ENCODE measurements at regions not wholly inside any gene's neighbourhood (a gene's known extent, or its start where the extent isn't known, plus 50 kb on each side); places are given as distances from the start of the nearest gene placed in this dataset.

GRCh38 chr16:22424161-22424937 lies 49.9 kb upstream of the CDR2 start:
- Histone ChIP-seq H3K4me1 (ENCODE audit: insufficient read depth, low read length) (no peaks in the 10 kb centered on the region), H3K27me3 (ENCODE audit: control insufficient read depth in 1 of 2, insufficient read depth in 2 of 2, low read length in 2 of 2) (no peaks in the 10 kb centered on the region), H3K27ac (ENCODE audit: extremely low read length, insufficient read depth, low read length) (no peak overlapping the region), H3K9ac (ENCODE audit: insufficient read depth, low read depth, low read length) (no peak overlapping the region), H3K4me3 (replicated peaks in 1 of 3; ENCODE audit: insufficient read depth in 1 of 3, low read depth in 2 of 3, low read length in 3 of 3) (no peak overlapping the region), H3K79me2 (ENCODE audit: insufficient read depth, low read length) (no peaks in the 10 kb centered on the region), H4K20me1 (ENCODE audit: insufficient read depth, low read length) (no peaks in the 10 kb centered on the region), H3K4me2 (ENCODE audit: low read depth, low read length) (no peak overlapping the region), H3K36me3 (replicated peaks in 1 of 2; ENCODE audit: control insufficient read depth in 1 of 2, insufficient read depth in 2 of 2, low read length in 2 of 2) (peaks cover 32 to 44% of the 10 kb centered on the region in 2 experiments), H2AFZ (ENCODE audit: low read length) (no peak overlapping the region), H3K9me3 (ENCODE audit: low read length) (no peaks in the 10 kb centered on the region)
- DNase-seq (ENCODE audit: low spot score), result no peak
- in situ Hi-C loops (cut with HindIII; ENCODE audit: extremely low pct_ligation_motif_present, low pct_unique_long_range_greater_than_20kb), result no loop called here
- TSS peak; percentile 6 for BruUV-seq (replicated peaks)
- no peak for ATAC-seq
- no peak for FAIRE-seq
- CTCF ChIA-PET (ENCODE audit: low intra/inter-chr PET ratio, low total read pairs), result no interaction called here
- 95% methylated on average over 22 of the region's 22 CpGs for WGBS (ENCODE audit: low lambda C conversion rate)
- TF ChIP-seq TAF1 (CRISPR knock-in tag; IDR thresholded peaks at IDR 0.05), result 0 out of 2 replicates have a peak, but pooled peaks have one; percentile 18
- no peak for TF ChIP-seq ZNF777 (CRISPR knock-in tag; IDR thresholded peaks at IDR 0.05)
- intact Hi-C loops (cut with micrococcal nuclease; ENCODE audit: unreplicated experiment), result no loop called here
- POLR2A ChIA-PET, result no interaction called here
